Nephron (organoid): ENCODE measurements at regions not wholly inside any gene's neighbourhood (a gene's known extent, or its start where the extent isn't known, plus 50 kb on each side); places are given as distances from the start of the nearest gene placed in this dataset.

ENCODE experiments used
- H3K27ac Mint-ChIP-seq, 3 experiments: 2 replicates each; pipeline ENCODE4 v1.8.0; 2020; ENCODE audit warnings: mixed read lengths in 3 of 3, mild to moderate bottlenecking in 2 of 3, moderate library complexity in 1 of 3
- H3K27me3 Mint-ChIP-seq: 2 replicates; pipeline ENCODE4 v1.8.0; 2021; ENCODE audit warnings: low read depth, mild to moderate bottlenecking, moderate library complexity, mixed read lengths
- H3K36me3 Mint-ChIP-seq: 2 replicates; pipeline ENCODE4 v1.8.0; 2020; ENCODE audit warnings: low read depth, mixed read lengths
- H3K4me1 Mint-ChIP-seq: 2 replicates; pipeline ENCODE4 v1.8.0; 2020; ENCODE audit warnings: mixed read lengths
- H3K4me3 Mint-ChIP-seq, 3 experiments: 2 replicates each; pipeline ENCODE4 v1.8.0; 2020; ENCODE audit warnings: mild to moderate bottlenecking in 3 of 3, mixed read lengths in 3 of 3, moderate library complexity in 2 of 3
- H3K9me3 Mint-ChIP-seq: 2 replicates; pipeline ENCODE4 v1.8.0; 2020; ENCODE audit warnings: mixed read lengths
- CTCF ChIP-seq, 3 experiments: fragments of 200-600 bp; sonication (generic); IDR thresholded peaks; one replicate each; pipeline ENCODE4 v1.5.0; 2021; ENCODE audit warnings: antibody characterized with exemption in 3 of 3; ENCODE audit not compliant: unreplicated experiment in 3 of 3

GRCh38 chr4:62930884-62931283 lies 1478.4 kb downstream of the TECRL start:
- no peaks in the 10 kb centered on the region for H3K4me1 Mint-ChIP-seq
- no peaks in the 10 kb centered on the region for H3K9me3 Mint-ChIP-seq
- H3K27me3 Mint-ChIP-seq, result no peaks in the 10 kb centered on the region
- TF ChIP-seq CTCF (IDR thresholded peaks at IDR 0.05; ENCODE audit: unreplicated experiment in 3 of 3), result no peak
- H3K27ac Mint-ChIP-seq, result no peak overlapping the region
- no peak overlapping the region for H3K4me3 Mint-ChIP-seq
- no peaks in the 10 kb centered on the region for H3K36me3 Mint-ChIP-seq

- H3K36me3 Mint-ChIP-seq, result no peaks in the 10 kb centered on the region
- no peak overlapping the region for H3K27ac Mint-ChIP-seq
- TF ChIP-seq CTCF (IDR thresholded peaks at IDR 0.05; ENCODE audit: unreplicated experiment in 3 of 3), result no peak
- no peaks in the 10 kb centered on the region for H3K4me1 Mint-ChIP-seq
- H3K27me3 Mint-ChIP-seq, result no peaks in the 10 kb centered on the region
- H3K9me3 Mint-ChIP-seq, result no peaks in the 10 kb centered on the region
- no peak overlapping the region for H3K4me3 Mint-ChIP-seq
Observed at GRCh38 chr4:62928483-62928882, 1480.8 kb downstream of the TECRL start.

GRCh38 chr4:62927574-62927973 lies 1481.7 kb downstream of the TECRL start:
- Mint-ChIP-seq H3K4me3 (no peak overlapping the region), H3K27me3 (no peaks in the 10 kb centered on the region), H3K27ac (no peak overlapping the region), H3K36me3 (no peaks in the 10 kb centered on the region), H3K4me1 (no peaks in the 10 kb centered on the region), H3K9me3 (no peaks in the 10 kb centered on the region)
- no peak for TF ChIP-seq CTCF (IDR thresholded peaks at IDR 0.05; ENCODE audit: unreplicated experiment in 3 of 3)

- H3K4me3 Mint-ChIP-seq, result no peak overlapping the region
- H3K27me3 Mint-ChIP-seq, result no peaks in the 10 kb centered on the region
- H3K36me3 Mint-ChIP-seq, result no peaks in the 10 kb centered on the region
- H3K4me1 Mint-ChIP-seq, result no peaks in the 10 kb centered on the region
- no peak overlapping the region for H3K27ac Mint-ChIP-seq
- H3K9me3 Mint-ChIP-seq, result no peaks in the 10 kb centered on the region
- no peak for TF ChIP-seq CTCF (IDR thresholded peaks at IDR 0.05; ENCODE audit: unreplicated experiment in 3 of 3)
Observed at GRCh38 chr4:62923783-62924182, 1485.5 kb downstream of the TECRL start.

- Mint-ChIP-seq H3K4me3 (no peak overlapping the region), H3K36me3 (no peaks in the 10 kb centered on the region), H3K27ac (no peak overlapping the region), H3K27me3 (no peaks in the 10 kb centered on the region), H3K4me1 (no peaks in the 10 kb centered on the region), H3K9me3 (no peaks in the 10 kb centered on the region)
- TF ChIP-seq CTCF (IDR thresholded peaks at IDR 0.05; ENCODE audit: unreplicated experiment in 3 of 3), result no peak
Observed at GRCh38 chr4:62917649-62918048, 1491.6 kb downstream of the TECRL start.

- no peaks in the 10 kb centered on the region for H3K9me3 Mint-ChIP-seq
- no peak for TF ChIP-seq CTCF (IDR thresholded peaks at IDR 0.05; ENCODE audit: unreplicated experiment in 3 of 3)
- H3K36me3 Mint-ChIP-seq, result no peaks in the 10 kb centered on the region
- H3K4me3 Mint-ChIP-seq, result no peak overlapping the region
- H3K4me1 Mint-ChIP-seq, result no peaks in the 10 kb centered on the region
- H3K27ac Mint-ChIP-seq, result no peak overlapping the region
- H3K27me3 Mint-ChIP-seq, result no peaks in the 10 kb centered on the region
Observed at GRCh38 chr4:62914758-62915157, 1494.5 kb downstream of the TECRL start.
